Fibroblast of the aortic adventitia (primary cell): ENCODE measurements at regions not wholly inside any gene's neighbourhood (a gene's known extent, or its start where the extent isn't known, plus 50 kb on each side); places are given as distances from the start of the nearest gene placed in this dataset.

ENCODE experiments used
- DNase-seq: peaks from one replicate; pipeline ENCODE4 v3.0.0-alpha.2; 2010; ENCODE audit warnings: low read depth
- H3K4me3 ChIP-seq: 2 replicates; pipeline ENCODE4 v1.5.1; 2011; ENCODE audit warnings: low read depth, mild to moderate bottlenecking, control low read depth, low read length, moderate library complexity
- CTCF ChIP-seq: IDR thresholded peaks from 2 replicates; pipeline ENCODE4 v1.5.1; 2011; ENCODE audit warnings: mild to moderate bottlenecking, low read length, control low read depth, inconsistent platforms; ENCODE audit not compliant: insufficient read depth

- DNase-seq: no peak
- no peak overlapping the region for H3K4me3 ChIP-seq
- no peak for TF ChIP-seq CTCF
Observed at GRCh38 chrX:39596437-39596836, 501.3 kb downstream of the BCOR start.

GRCh38 chrX:39599339-39599738 lies 498.4 kb downstream of the BCOR start:
- no peak for DNase-seq
- no peak for TF ChIP-seq CTCF
- no peak overlapping the region for H3K4me3 ChIP-seq

GRCh38 chrX:39600222-39600621 lies 497.5 kb downstream of the BCOR start:
- no peak for DNase-seq
- no peak for TF ChIP-seq CTCF
- H3K4me3 ChIP-seq: no peak overlapping the region

GRCh38 chrX:39601231-39602177 lies 496.3 kb downstream of the BCOR start:
- no peak overlapping the region for H3K4me3 ChIP-seq
- no peak for TF ChIP-seq CTCF
- DNase-seq: no peak

- no peak for DNase-seq
- no peak overlapping the region for H3K4me3 ChIP-seq
- TF ChIP-seq CTCF: no peak
Observed at GRCh38 chrX:39602195-39602594, 495.6 kb downstream of the BCOR start.

GRCh38 chrX:39603230-39603629 lies 494.5 kb downstream of the BCOR start:
- TF ChIP-seq CTCF: no peak
- DNase-seq: no peak
- H3K4me3 ChIP-seq: no peak overlapping the region
